Stimulated activated CD4-positive, alpha-beta T cell treated with anti-CD3 and anti-CD28 coated beads, Interleukin-1b, Interleukin-23, amount 100 ng/mL, for 4 hours (primary cell): ENCODE measurements at regions not wholly inside any gene's neighbourhood (a gene's known extent, or its start where the extent isn't known, plus 50 kb on each side); places are given as distances from the start of the nearest gene placed in this dataset.

ENCODE experiments used
- DNase-seq, 2 donors: peaks; one replicate each; pipeline ENCODE4 v3.0.0-alpha.2; 2020; ENCODE audit warnings: low read depth in 2 of 2

DNA sequence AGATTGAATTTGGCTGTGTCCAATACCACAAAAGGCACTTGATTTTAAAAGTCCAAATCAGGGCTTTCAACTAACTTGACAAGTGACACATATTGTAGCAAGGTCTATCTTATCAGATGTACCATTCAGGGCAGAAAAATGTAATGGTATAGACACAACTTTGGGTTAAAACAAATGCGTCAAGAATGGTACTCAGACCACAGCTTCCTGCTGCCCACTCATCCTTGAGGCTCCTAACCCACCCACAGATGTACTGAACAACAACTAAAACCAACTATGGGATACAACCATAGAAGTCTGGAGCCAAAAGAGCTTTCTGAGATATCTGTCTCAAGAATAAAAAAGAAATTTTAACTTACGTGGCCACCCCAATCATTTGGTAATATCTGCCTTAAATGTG is 105.2 kb downstream of the RBM43 start:
- DNase-seq: no peak

DNA sequence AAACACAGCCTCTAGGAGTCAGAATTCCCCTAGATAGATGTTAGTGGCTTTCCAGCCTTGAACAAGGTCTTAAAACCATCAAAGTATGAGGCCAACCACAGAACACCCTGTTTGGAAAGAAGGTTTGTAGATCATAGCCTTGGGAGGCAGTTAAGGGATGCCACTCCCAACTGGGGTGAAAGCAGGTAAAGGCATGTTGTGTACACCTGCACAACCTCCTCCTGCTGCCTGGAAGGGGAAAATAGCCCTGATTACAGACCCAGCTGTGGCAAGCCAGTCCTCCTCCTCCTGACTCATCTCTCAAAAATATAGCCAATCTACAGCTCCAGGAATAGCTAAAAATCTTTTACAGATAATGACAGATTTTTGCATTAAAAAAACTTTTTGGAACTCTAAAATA is 108.1 kb downstream of the RBM43 start:
- DNase-seq: no peak

DNA sequence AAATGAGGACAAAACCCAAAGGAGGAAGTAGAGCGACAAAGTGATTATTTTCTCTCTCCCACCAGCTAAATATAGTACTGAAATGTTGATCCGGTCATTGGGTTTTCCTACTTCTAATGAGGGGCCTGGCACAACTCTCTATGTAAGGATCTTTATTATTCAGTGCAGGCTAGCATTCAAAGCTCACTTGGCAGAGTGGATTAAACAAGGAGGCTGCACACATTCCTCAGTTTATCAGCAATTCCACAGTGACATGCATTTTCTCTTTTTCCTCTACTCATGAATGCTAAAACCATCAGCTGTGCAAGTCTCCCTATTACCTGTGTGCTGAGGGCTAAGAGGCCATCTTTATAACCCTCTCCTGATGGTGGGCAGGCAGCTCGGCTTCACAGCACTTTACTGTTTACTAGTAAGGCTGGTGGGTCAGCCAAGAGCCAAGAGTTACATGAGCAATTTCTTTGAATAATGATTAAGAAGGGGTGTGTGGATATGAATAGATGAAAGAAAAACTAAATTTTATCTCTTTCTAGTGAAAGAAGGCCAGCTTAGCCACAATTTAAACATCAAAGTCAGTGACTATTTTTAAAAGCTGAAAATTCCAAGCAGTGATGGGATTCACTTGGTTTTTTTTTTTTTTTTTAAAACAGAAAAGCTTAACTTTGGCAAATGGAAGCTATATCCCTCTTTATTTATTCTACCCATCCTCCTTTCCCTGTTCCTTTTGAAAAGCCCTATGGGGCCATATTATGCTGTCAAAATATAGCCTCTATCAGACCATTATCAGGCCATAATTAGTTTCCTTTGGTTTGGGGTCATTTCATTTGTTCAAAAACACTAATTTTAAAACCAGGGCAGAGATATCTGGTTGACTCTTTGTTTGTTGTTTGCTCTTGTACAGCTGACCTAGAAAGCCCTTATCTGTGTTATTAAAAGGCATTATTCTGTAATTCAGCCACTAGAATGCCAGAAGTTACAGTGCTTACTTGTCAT is 111.0 kb downstream of the RBM43 start:
- DNase-seq: no peak

DNA sequence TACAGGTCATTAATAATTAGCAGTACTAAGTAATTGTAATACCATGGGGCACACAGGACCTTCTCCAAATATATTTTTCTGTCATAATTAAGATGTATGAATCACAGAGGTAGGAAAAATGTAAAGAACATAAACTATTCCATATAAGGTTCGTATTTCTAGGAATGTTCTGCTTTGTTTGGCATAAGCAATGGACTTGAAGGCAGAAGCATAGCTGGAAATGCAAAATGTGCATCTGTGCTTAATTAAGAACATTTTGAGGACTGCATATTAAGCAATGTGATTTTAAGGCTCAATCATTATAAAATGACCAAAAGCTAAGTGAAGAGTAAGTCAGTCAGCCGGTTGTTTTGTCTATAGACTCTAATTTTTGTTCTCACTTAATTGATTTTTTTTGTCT is 123.2 kb downstream of the RBM43 start:
- DNase-seq: no peak

DNA sequence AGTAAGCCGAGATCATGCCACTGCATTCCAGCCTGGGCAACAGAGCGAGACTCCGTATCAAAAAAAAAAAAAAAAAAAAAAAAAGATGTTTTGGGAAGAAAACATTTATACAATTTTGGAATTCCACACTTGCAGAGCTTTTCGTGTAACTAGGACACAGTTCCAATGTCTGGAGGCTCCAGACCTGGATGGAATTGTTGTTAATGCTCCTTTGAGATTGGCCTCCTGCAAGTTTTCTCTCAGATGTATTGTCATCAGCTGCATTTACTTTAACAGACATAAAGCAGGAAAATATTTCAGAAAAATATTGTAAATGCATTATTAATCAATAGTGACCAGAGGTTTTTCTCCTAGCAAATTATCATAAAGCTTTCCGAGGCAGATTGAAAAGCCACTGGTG is 124.1 kb downstream of the RBM43 start:
- no peak for DNase-seq

DNA sequence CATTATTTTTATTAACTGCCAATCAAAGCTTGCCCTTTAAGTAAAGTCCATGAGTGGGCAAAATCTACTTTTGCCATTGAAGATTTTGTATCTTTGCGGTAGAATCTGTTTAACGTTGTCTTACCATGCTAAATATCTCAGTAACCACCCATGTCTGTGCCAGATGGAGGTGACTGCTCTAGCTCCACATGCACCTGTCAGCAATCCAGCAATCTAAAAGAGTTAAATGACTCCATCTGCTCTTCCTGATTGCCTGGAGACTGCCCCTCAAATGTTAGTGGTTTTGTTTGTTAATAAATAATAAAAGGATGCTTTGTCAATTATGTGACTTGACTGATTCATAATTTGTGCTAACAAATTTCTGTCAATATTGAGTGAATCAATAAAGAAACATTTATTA is 141.7 kb downstream of the RBM43 start:
- no peak for DNase-seq

DNA sequence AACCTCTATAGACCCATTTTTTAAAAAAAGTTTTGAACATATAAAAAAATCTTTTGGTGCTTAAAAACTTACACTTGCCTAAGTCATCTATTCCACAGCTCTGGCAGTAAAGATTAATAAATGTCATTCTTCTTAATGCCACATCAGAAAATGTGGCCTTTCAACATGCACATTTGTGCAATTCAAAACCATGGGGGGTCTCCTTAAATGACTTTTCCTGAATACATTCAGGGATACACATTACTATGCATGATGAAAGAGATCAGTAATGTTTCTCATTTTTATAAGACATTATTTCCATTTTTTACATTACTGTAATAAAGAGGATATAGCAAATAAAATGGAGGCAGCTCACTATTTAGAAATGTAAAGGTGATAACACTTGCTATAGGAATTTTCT is 142.3 kb downstream of the RBM43 start:
- no peak for DNase-seq

DNA sequence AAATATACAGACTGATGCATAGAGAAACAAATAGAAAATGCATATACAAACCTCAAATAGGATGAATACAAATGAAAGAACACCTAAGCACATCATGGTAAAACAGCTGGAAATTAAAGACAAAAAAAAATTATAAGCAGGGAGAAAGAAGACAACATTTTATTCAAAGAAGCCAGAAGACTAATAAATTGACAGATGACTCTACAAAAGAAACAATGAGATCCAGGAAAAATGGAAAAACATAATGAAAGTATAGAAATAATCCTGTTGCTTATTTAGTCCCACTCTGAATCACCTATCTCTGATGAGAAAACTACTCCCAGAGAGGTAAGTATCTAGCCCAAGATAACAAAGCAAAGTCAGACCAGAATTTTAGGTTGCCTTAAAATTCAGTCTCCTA is 143.4 kb downstream of the RBM43 start:
- no peak for DNase-seq

DNA sequence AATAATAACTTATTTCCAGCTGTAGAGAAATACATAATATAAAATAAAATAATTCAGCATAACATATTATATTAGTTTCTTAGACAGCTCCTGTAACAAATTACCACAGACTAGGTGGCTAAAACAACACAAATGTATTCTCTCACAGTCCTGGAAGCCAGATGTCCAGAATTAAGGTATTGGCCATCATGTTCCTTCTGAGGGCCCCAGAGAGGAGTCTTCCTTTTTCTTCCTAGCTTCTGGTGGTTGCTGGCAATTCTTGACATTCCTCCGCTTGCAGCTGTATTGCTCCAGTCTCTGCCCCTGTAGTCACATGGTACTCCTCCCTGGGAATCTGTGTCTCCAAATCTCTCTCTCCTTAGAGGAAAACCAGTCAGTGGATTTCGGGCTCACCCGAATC is 146.8 kb downstream of the RBM43 start:
- DNase-seq: no peak

DNA sequence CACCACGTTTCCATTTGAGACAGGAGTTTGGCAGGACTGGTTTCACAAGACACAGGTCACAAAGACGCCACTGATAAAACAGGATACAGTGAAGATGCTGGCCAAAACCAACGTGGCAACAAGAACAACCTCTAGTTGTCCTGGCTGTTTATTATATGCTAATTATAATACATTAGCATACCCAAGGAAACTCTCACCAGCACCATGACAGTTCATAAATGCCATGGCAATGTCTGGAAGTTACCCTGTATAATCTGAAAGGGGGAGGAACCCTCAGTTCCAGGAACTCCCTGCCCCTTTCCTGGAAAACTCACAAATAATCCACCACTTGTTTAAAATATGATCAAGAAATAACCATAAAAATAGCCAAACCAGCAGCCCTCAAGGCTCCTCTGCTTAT is 148.3 kb downstream of the RBM43 start:
- no peak for DNase-seq

DNA sequence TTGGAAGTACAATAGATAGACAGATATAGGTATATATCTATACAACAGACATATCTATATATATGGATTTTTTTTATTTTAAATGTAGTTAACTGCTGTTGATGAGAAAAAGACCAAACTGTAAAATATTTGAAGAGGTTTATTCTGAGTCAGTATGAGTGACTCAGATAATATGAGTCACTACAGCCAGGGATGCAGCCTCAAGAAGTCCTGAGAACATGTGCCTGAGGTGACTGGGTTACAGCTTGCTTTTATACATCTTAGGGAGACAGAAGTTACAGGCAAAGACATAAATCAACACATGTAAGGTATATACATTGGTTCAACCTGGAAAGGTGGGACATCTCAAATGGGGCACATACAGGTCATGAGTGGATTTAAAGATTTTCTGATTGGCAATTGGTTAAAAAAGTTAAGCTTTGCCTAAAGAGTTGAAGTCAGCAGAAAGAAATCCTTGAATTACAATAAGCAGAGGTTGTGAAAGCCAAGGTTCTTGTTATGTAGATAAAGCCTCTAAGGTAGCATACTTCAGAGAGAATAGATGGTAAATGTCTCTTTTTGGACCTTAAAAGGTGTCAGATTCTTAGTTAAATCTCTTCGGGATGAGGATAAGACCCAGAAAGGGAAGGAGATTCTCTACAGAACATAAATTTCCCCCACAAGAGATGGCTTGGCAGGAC is 149.9 kb downstream of the RBM43 start:
- no peak for DNase-seq

DNA sequence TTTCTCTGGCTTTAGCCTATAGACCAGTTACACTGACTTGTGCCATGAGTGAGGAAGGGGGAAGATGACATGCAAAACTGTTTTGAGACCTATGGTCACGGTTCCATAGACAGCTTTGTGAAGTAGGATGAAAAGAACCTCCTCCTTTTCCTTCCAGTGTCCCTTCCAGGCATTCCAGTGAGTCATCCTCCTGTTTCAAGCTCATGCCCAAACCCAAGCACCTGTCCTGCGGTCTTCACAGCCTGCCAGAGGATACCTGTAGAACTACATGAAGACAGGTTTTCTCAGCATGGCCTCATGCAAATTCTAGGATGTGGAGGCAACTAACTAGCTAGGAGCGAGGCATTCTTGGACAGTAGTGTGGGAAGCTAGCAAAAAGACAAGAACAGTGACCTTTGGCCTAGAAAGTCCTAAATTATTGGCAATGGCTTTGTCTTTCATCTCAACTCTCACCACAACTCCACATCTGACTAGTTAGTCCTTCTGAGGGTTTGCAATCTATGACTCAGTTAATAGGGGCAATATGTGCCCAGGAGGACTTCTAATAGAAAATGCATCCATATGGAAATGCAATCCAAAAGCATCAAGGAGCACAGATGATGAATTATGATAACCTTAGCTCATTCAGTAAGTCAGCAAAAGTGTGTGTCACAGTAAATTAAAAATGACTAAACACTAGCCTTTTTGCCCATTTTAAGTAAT is 154.7 kb downstream of the RBM43 start:
- DNase-seq: no peak

DNA sequence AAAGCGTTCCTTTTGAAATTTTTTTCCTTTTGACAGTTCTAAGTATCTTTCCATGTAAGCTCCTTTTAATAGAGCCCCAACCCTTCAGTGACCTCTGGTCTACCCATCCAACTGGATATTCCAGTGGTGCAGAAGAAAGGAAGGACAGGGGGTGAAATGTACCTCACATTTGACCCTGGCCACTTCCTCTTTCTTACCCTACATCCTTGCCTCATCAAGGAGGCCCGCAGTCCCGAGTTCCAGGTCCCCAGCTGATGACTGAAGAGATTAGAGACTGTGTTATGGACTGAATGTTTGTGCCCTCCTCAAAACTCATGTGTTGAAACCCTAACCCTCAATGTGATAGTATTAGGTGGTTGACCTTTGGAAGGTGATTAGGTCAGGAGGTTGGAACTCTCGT is 158.1 kb downstream of the RBM43 start:
- DNase-seq: no peak

DNA sequence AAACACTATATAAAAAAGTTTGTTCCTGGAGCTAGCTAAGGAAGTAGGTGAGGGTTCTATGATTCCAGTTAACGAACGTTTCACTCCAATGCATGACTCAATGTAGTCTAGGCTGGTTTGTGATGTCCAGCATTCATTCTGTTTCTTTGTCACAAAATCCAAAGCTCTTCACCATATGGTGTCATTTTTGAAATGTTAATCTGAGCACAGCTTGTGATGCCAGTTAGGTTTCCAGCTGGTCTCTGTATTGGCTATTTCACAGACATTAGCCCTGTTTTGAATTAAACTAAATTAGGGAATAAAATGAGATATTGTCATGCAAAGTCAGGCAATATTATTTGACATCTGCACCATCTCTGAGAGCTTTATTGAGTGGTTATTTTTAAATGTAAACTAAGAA is 159.4 kb downstream of the RBM43 start:
- DNase-seq: no peak

DNA sequence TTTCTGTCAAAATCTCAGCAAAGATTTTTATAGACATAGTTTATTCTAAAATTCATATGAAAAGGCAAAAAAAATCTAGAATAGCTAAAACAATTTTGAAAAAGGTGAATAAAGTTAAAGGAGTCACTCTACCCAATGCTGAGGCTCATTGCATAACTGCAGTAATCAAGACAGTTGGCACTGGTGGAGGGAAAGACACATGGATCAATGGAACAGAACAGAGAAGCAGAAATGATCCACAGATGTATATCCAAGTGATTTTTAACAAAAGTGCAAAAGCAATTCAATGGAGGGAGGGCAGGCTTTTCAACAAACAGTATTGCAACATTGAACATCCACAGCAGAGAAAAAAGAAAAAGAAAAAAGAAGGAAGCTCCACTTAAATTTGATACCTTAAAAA is 162.8 kb downstream of the RBM43 start:
- DNase-seq: no peak

DNA sequence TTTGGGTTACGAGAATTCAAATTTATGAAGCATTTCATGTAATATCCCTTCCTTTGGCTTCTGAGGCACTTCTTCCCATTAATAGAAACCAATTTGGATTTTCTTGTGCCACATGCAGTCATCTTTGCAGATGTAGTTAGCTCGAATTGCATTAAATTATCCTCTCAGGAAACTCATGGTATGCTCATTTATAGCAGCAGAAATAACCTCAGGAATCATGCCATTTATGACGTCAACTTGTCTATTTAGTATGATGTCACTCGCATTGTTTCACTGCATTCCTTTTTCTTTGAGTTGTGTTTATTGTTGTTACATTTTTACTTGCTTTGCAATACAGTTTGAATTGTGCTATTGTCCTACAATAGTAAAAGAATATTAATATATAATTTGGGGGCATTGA is 163.8 kb downstream of the RBM43 start:
- DNase-seq: no peak

DNA sequence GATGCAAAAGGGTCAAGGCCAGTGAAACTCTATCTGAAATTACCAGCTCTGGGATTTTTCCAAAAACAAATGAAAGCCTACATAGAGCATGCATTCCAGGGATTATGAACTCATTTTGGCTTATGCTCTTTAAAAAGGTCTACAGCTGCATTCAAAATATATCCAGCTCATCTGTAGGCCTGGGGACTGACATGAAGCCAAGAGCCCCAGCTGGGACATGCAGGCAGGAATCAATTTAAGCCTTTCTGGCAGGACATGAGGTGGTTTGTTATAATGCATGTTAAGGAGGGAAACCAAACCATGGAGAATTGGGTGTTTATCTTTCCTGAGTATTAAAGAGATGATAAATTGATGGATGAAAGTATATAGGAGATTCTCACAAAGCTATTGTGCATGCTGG is 164.5 kb downstream of the RBM43 start:
- DNase-seq: no peak

DNA sequence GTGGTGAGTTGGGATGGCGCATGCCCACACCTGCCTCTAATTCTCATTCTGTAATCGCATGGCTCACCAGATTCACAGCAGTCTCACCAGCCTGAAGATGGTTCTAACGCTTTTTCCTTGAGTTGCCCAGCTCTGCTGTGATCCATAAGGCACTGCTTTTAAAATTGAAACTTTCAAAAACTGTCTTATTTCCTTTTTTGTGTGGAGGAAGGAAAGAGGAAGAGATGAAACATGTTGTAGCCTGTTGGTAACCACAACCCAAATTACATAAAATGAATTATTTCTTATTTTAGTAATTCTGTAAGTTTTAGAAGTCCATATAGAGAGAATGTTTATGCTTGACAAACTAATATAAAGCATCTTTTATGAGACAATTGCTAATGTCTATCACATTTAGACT is 165.4 kb downstream of the RBM43 start:
- no peak for DNase-seq

DNA sequence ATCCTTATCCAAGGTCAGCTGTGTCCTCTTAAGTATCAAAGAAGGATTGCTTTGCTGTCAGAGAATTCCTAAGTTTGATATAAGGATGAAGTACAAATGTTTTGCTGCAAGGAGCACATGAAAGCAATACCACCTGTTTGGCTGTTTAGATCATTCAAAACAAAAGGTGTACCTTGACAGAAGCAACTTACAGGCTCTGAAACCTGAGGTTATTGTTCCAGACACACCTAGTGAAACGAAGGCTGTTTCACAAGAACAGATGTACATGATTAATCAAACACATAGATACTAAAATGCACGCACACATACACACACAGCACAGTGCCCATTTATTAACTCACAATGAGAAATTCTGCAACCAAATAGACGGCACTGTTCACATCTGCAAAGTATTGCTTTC is 166.2 kb downstream of the RBM43 start:
- DNase-seq: no peak

DNA sequence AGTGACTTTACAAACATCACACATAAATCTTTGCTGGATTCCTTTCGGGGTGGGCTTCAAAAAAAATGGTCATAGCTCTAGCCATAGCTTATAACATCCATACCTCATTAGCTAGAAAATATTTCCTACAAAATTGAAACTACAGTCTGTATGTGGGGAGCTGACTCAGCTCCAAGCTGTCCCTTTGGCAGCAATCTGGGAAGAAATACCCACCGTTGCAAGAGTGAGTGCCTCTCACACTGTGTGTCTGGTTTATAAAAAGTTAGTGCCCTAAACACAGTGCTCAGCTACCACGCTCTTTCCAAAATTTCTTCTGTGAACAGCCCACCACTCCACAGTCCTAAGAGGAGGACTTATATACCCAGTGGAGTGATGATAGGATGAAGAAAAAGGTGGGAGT is 170.1 kb downstream of the RBM43 start:
- DNase-seq: no peak

DNA sequence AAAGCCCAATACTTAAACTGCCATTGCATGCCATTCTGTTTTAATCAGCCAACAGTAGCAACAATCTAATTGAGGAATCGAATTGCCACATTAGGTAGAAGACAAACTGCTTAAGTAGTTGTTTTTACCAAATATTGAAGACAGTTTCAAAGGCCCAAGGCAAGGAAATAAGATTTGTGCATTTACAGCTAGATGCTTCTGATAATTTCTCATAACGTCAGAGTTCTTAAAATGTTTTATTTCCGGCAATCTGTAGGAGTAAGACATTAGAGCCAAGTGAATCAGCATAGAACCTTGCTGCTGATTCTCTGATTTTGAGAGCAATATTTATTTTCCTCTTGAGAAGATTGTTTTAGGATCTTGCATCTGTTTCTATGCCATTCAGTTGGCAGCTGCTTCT is 174.3 kb downstream of the RBM43 start:
- DNase-seq: no peak

DNA sequence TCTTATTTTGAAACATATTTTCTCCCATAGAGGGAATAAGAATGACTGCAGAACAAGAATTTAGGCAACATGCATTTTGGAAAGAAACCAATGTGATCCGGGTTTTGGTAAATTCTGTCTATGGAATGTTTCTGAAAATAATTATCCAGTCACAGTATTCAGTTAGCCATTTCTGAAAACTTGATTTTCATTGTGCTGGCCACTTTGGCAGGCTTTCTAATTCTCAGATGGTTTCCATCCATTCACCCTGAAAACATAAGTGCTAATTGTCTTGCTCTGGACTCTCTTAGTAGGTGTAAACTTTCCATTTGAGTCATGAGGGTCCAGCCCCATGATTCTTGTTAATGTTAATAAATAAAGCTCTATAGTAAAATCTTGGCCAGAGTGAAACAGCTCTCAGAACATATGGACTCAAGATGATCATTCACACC is 176.5 kb downstream of the RBM43 start:
- DNase-seq: no peak
